ENCODE measurements at regions not wholly inside any gene's neighbourhood (a gene's known extent, or its start where the extent isn't known, plus 50 kb on each side); places are given as distances from the start of the nearest gene placed in this dataset.

DNA sequence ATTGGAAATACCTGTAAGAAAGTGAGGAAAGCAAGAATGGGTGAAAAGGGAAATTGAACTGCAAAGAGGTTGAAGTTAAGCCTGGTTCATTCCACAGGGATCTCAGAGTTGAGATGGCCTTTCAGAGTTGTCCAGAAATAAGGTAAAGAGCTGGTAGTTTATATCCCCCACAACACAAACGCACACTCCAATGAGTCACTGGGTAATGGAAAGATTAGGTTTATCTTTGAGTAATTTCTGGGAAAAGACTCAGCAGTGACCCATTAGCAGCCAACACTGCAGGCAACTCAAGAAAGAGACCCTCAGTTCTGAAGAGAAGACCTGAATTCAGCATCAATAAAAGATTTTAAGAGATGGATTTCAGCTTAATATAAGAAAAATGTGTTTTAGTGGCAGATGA lies 485.5 kb downstream of the PTPRC start:
- TF ChIP-seq HES4 (CRISPR knock-in tag; IDR thresholded peaks at IDR 0.05; ENCODE audit: borderline replicate concordance) = no peak
- TF ChIP-seq ZNF274 (CRISPR knock-in tag; IDR thresholded peaks at IDR 0.05) = no peak
- TF ChIP-seq YY1 (IDR thresholded peaks at IDR 0.05; ENCODE audit: insufficient read depth, insufficient replicate concordance, low read depth, low read length) = no peak
- no peak for TF ChIP-seq ZNF337 (CRISPR knock-in tag; IDR thresholded peaks at IDR 0.05; ENCODE audit: borderline replicate concordance, low read depth)
- TF ChIP-seq, protein P1, sequence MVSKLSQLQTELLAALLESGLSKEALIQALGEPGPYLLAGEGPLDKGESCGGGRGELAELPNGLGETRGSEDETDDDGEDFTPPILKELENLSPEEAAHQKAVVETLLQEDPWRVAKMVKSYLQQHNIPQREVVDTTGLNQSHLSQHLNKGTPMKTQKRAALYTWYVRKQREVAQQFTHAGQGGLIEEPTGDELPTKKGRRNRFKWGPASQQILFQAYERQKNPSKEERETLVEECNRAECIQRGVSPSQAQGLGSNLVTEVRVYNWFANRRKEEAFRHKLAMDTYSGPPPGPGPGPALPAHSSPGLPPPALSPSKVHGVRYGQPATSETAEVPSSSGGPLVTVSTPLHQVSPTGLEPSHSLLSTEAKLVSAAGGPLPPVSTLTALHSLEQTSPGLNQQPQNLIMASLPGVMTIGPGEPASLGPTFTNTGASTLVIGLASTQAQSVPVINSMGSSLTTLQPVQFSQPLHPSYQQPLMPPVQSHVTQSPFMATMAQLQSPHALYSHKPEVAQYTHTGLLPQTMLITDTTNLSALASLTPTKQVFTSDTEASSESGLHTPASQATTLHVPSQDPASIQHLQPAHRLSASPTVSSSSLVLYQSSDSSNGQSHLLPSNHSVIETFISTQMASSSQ (IDR thresholded peaks at IDR 0.05; ENCODE audit: low read depth) = no peak
- TF ChIP-seq, protein P1 (CRISPR knock-in tag; IDR thresholded peaks at IDR 0.05; ENCODE audit: borderline replicate concordance) = no peak
- no peak for TF ChIP-seq ZNF629 (CRISPR knock-in tag; conservative IDR thresholded peaks at IDR 0.05)
- TF ChIP-seq SMARCC2 (IDR thresholded peaks at IDR 0.05) = no peak
- no peak for TF ChIP-seq YEATS4 (CRISPR knock-in tag; IDR thresholded peaks at IDR 0.05; ENCODE audit: borderline replicate concordance)
- no peak for TF ChIP-seq CBX5 (CRISPR knock-in tag; IDR thresholded peaks at IDR 0.05; ENCODE audit: borderline replicate concordance)
